Nephron progenitor cell (in vitro differentiated cells): ENCODE measurements at regions not wholly inside any gene's neighbourhood (a gene's known extent, or its start where the extent isn't known, plus 50 kb on each side); places are given as distances from the start of the nearest gene placed in this dataset.

Source experiments
- DNase-seq: peaks from one replicate; pipeline ENCODE4 v3.0.0; 2021
- H3K27ac Mint-ChIP-seq: 2 replicates; pipeline ENCODE4 v1.8.0; 2021; ENCODE audit warnings: mild to moderate bottlenecking, moderate library complexity, mixed read lengths
- H3K27me3 Mint-ChIP-seq: 2 replicates; pipeline ENCODE4 v1.8.0; 2021; ENCODE audit warnings: mild to moderate bottlenecking, low read depth, mixed read lengths; ENCODE audit not compliant: poor library complexity
- H3K36me3 Mint-ChIP-seq: 2 replicates; pipeline ENCODE4 v1.8.0; 2021; ENCODE audit warnings: low read depth, mixed read lengths
- H3K4me1 Mint-ChIP-seq: 2 replicates; pipeline ENCODE4 v1.8.0; 2021; ENCODE audit warnings: mixed read lengths
- H3K4me3 Mint-ChIP-seq: 2 replicates; pipeline ENCODE4 v1.8.0; 2021; ENCODE audit warnings: mild to moderate bottlenecking, moderate library complexity, mixed read lengths
- H3K9me3 Mint-ChIP-seq: 2 replicates; pipeline ENCODE4 v1.8.0; 2021; ENCODE audit warnings: mild to moderate bottlenecking, moderate library complexity, mixed read lengths
- TF ChIP-seq, protein P1 (sequence below): fragments of 200-600 bp; sonication (generic); IDR thresholded peaks from 2 replicates; pipeline ENCODE4 v1.5.0; 2021; ENCODE audit warnings: antibody characterized with exemption

DNA sequence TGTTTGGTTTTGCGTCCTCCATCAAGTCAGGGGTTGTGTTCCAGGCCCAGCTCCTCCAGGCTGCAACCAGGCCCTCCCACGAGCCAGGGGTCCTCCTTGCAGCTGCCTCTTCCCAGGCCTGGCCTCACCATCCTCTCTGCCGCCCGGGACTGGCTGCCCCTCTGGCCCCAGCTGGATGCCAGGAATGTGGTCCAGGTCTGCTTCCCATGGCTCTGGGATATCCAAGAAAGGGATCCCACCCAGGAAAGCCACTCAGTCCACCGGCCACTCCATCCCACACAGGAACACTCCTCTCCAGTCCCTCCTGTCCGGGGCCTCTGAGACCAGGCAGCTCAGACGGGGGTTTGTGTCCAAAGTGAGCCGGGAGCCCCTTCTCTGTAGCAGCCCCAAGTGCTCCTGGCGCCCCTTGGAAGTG lies 336.4 kb downstream of the BRD1 start:
- no peak overlapping the region for H3K27ac Mint-ChIP-seq
- DNase-seq, result no peak
- H3K4me1 Mint-ChIP-seq, result peaks cover 29% of the 10 kb centered on the region
- H3K27me3 Mint-ChIP-seq, result peaks cover 10% of the 10 kb centered on the region
- peaks cover 10% of the 10 kb centered on the region for H3K9me3 Mint-ChIP-seq
- H3K4me3 Mint-ChIP-seq, result no peak overlapping the region
- no peaks in the 10 kb centered on the region for H3K36me3 Mint-ChIP-seq
- TF ChIP-seq, protein P1, sequence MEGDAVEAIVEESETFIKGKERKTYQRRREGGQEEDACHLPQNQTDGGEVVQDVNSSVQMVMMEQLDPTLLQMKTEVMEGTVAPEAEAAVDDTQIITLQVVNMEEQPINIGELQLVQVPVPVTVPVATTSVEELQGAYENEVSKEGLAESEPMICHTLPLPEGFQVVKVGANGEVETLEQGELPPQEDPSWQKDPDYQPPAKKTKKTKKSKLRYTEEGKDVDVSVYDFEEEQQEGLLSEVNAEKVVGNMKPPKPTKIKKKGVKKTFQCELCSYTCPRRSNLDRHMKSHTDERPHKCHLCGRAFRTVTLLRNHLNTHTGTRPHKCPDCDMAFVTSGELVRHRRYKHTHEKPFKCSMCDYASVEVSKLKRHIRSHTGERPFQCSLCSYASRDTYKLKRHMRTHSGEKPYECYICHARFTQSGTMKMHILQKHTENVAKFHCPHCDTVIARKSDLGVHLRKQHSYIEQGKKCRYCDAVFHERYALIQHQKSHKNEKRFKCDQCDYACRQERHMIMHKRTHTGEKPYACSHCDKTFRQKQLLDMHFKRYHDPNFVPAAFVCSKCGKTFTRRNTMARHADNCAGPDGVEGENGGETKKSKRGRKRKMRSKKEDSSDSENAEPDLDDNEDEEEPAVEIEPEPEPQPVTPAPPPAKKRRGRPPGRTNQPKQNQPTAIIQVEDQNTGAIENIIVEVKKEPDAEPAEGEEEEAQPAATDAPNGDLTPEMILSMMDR, result no peak

DNA sequence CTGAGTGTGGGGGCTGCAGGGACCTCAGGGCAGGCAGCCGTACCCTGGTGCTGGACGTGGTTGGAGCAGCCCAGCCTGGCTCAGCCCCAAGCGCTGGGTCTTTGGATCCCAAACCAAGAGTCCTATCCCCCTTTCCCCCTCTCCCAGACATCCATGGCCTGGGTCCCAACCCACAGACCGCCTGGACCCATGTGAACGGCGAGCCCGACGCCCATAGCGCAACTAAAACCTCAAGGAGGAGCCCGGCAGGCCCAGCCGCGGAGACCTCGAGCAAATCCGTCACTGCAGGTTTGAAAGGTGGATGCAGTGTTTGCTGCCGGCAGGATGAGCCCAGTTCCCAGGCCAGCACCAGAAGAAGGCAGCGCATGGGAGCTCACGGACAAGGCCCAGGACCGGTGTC lies 337.0 kb downstream of the BRD1 start:
- DNase-seq, result no peak
- H3K4me3 Mint-ChIP-seq, result no peak overlapping the region
- no peaks in the 10 kb centered on the region for H3K36me3 Mint-ChIP-seq

DNA sequence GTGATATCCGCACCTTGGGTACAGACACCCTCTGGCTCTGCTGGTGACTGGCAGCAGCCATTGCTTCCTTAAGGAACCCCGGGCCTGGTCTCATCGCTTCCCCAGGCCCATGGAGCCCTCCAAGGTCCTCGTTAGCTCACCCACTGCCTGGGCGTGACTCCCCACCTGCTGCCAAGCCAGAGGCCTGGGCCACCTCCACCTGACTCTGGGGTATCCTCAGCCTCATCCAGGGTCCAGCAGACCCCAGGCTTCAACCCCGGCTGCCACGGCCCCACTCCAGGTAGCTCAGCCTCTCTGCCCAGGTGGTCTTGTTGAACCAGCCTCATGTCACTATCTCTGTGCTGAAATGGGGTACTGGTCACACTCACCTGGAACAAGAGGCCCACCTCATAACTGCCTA lies 337.9 kb downstream of the BRD1 start:
- H3K27me3 Mint-ChIP-seq, result peaks cover 19% of the 10 kb centered on the region
- H3K36me3 Mint-ChIP-seq, result no peaks in the 10 kb centered on the region
- no peak for DNase-seq
- H3K4me1 Mint-ChIP-seq, result peaks cover 23% of the 10 kb centered on the region
- TF ChIP-seq, protein P1, result no peak
- H3K9me3 Mint-ChIP-seq, result peaks cover under 1% of the 10 kb centered on the region
- H3K4me3 Mint-ChIP-seq, result no peak overlapping the region
- no peak overlapping the region for H3K27ac Mint-ChIP-seq

More for the DNA sequence above, 337.0 kb downstream of the BRD1 start:
- peaks cover 16% of the 10 kb centered on the region for H3K27me3 Mint-ChIP-seq
- H3K9me3 Mint-ChIP-seq, result peaks cover 8% of the 10 kb centered on the region
- TF ChIP-seq, protein P1, result no peak
- no peak overlapping the region for H3K27ac Mint-ChIP-seq
- H3K4me1 Mint-ChIP-seq, result peaks cover 29% of the 10 kb centered on the region

DNA sequence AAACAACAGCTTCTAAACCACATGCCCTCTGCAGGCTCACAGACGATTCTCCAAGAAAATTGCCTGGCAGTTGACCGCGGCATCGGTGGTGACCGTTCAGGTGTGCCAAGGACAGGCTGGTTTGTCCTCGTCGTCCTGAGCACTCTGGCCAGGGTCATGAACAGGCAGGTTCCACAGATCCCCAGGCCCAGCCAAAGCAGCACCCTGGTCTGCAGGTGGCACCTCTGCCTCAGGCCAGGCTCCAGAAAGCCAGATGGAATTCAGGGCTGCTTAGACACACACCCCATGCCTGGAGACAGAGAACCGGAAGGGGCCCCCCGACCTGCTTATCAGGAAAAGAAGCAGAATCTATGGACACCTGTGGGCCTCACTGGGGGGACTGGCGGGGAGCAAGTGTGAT lies 338.7 kb downstream of the BRD1 start:
- Mint-ChIP-seq H3K9me3 (no peaks in the 10 kb centered on the region), H3K36me3 (no peaks in the 10 kb centered on the region), H3K27me3 (peaks cover 28% of the 10 kb centered on the region), H3K4me3 (no peak overlapping the region), H3K4me1 (peaks cover 20% of the 10 kb centered on the region), H3K27ac (no peak overlapping the region)
- DNase-seq, result no peak
- TF ChIP-seq, protein P1, result no peak

DNA sequence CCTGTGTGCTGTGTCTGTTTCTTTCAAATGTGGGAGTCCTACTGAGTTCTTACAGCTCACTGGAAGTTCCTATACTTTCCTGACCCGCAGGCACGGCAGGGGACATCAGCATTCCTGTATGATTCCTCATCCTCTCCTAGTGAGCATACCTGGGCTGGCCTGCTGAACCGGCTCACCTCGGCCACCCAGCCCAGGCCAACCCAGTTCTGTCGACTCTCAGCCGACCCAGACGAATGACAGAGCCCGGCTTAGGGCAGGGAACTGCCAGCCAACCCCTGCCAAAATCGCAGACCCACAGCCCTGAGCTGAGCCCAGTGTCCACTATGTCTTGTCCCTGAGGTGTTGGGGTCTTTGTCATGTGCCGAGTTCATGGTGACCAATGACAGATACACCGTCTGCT lies 339.7 kb downstream of the BRD1 start:
- no peak overlapping the region for H3K27ac Mint-ChIP-seq
- TF ChIP-seq, protein P1, result no peak
- H3K27me3 Mint-ChIP-seq, result peaks cover 29% of the 10 kb centered on the region
- no peaks in the 10 kb centered on the region for H3K9me3 Mint-ChIP-seq
- H3K4me1 Mint-ChIP-seq, result peaks cover 16% of the 10 kb centered on the region
- H3K36me3 Mint-ChIP-seq, result no peaks in the 10 kb centered on the region
- H3K4me3 Mint-ChIP-seq, result no peak overlapping the region
- no peak for DNase-seq

DNA sequence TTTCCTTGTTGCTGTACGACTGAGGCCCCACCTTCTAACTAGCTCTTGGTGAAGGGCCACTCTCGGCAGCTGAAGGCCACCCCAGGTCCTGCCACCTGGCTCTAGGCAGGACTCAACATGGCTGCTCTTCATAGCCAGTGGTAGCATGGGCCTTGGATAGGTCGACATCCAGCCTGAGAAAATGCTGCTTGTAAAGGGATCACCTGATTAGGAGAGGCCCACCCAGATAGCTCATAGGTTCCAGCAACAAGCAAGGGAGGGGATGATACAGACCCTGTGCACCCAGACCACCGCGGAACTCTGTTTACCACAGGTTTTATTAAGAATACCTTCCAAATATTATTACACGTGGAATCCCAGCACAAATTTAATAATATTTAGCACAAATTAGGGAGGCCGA lies 341.4 kb downstream of the BRD1 start:
- Mint-ChIP-seq H3K27ac (no peak overlapping the region), H3K4me3 (no peak overlapping the region)
- TF ChIP-seq, protein P1, result no peak

More for the DNA sequence above, 341.4 kb downstream of the BRD1 start:
- Mint-ChIP-seq H3K36me3 (no peaks in the 10 kb centered on the region), H3K9me3 (no peaks in the 10 kb centered on the region), H3K4me1 (peaks cover 24% of the 10 kb centered on the region), H3K27me3 (peaks cover 43% of the 10 kb centered on the region)
- DNase-seq, result no peak
